GM19238 (cell line): ENCODE measurements at regions not wholly inside any gene's neighbourhood (a gene's known extent, or its start where the extent isn't known, plus 50 kb on each side); places are given as distances from the start of the nearest gene placed in this dataset.

ENCODE experiments used
- DNase-seq: peaks from one replicate; pipeline ENCODE4 v3.0.0; 2011; ENCODE audit warnings: low spot score; ENCODE audit not compliant: insufficient read length

DNA sequence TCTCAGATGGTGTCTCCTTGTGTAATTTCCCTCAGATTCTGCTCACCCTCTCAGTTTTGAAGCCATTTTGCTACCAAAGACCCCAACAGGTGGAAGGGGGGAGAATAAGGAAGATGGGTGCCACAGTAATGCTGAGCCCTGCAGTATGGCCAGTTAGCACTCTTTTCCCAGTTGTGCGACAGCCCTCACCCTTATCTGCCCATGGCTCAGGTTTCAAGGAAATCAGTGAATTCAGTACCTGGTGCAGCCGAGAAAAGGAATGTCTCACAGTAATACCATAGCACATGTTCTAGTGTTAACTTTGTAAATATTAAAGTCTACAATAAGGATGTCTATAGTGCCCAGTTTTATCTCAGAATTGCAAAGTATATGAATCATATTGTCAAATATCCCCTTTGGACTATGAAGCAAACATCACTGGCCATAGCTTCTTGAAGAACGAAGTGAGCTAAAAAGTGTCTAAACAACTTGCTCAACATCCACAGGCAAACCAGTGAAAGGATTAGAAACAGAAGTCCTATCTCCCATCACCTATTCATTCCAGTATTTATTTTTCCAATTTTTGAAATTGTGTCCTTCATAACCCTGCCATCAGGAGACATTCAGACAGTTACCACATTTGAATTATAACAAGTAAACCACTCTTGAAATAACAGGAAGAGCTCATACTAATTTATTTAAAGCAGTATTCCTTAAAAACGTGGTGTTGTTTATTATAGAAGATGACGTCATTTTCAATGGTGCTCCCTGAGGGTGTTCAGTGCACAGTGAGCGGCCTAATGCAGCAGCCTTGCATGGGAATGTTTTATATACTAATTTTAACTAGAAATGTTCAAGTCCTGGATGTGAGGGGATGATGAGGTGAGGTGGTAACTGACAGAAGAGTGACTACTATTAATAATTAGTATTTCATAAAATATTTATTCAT is 366.2 kb downstream of the TFAP2A start:
- no peak for DNase-seq

GRCh38 chr6:10042280-10042679 is 372.6 kb downstream of the TFAP2A start:
- no peak for DNase-seq

DNA sequence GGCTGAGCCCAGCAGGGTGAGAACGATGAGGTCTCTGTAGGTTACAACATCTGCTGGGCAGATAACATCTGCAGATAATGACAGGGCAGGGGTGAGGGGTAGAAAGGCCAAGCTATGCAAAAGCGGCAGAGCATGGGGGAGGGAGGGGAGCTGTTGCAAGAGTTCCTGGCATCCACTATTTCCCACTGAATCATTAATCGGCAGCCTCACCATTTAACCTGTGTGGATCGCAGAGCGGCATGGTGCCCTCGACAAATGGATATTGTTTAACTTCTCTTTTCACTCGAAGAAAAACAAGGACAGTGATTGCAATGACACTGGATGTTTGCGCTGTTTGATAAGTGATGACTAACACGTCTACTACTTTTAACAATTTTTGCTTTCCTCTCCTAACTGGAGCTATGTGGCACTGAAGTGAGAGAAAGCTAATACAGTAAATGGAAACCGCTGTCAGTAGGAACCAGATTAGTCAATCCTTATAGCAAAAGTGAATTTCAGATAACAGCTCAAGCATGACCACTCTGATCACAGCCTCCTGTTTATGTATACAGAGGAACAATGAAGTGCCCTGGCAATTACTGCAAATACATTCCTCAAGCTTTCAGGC is 381.5 kb downstream of the TFAP2A start:
- no peak for DNase-seq

GRCh38 chr6:10031617-10032016 is 383.3 kb downstream of the TFAP2A start:
- DNase-seq = no peak

DNA sequence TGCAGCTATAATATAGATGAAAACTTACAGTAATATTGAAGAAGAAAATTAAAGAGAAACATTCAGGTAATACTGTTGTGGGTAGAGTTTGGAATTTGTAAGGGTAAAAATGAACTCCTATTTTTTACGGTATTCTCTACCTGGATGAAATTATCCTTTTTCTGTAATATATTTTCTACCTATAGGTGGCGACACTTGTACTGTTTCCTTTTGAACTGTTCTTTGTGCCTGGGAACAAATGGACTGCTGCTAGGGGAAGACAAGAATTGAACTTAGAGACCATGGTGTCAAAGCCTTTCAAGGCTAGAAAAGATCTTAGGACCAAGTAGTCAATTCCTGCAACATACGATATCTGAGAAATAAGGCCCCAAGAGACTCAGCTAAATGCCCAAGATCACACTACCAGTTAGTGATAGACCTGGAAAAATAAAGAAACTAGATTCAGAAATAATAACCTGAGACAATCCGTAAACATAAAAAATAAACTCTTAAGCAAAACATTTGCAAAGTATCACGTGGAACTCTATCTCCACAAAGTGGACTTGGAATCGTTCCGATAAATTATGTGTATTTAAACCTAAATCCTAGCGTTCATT is 383.8 kb downstream of the TFAP2A start:
- DNase-seq = no peak

- no peak for DNase-seq
Measured at GRCh38 chr6:10028222-10028621, 386.7 kb downstream of the TFAP2A start.

GRCh38 chr6:10019851-10020250 is 395.0 kb downstream of the TFAP2A start:
- no peak for DNase-seq

- DNase-seq = no peak
Measured at GRCh38 chr6:10014557-10014956, 400.3 kb downstream of the TFAP2A start.

- DNase-seq = no peak
Measured at GRCh38 chr6:10000551-10000950, 414.3 kb downstream of the TFAP2A start.

DNA sequence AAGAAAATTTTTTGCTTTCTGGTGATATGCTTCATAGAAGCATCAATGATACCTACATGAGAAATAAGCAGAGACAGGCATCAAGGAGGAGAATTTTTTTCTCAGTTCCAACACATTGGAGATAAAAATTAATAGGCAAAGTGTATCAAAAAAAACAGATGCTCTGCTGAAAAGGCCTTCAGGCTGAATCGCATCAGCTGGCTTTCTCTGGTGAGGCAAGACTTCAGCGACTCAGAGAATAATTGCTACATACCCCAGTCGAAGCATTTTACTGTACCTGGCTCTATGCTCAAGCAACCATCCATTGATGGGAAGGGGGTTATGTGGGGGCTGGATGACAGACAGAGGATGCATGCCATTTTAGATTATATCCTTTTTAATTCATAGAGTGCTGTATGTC is 415.1 kb downstream of the TFAP2A start:
- no peak for DNase-seq

GRCh38 chr6:9986273-9986672 is 428.6 kb downstream of the TFAP2A start:
- DNase-seq = no peak

- no peak for DNase-seq
Measured at GRCh38 chr6:9985481-9985880, 429.4 kb downstream of the TFAP2A start.

DNA sequence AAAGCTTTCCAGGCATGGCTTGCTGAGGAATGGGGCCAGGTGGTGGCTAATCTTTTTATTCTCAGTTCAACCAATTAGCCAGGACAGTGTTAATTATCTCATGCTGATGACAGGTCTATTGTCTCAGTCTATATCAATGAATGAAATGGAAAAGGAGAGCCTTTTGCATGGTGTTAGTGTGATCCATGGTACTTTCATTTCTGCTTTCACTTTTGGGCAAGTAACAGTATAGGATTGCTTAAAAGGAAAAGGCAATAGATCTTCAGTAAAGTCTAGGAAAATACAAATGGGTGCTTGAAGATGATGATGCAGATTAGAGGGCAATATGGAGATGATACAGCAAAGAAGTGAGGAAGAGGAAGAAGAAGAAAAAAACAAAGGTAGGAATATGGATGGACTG is 430.3 kb downstream of the TFAP2A start:
- no peak for DNase-seq

GRCh38 chr6:9983168-9983567 is 431.7 kb downstream of the TFAP2A start:
- DNase-seq = no peak

GRCh38 chr6:9982215-9982614 is 432.7 kb downstream of the TFAP2A start:
- no peak for DNase-seq

- no peak for DNase-seq
Measured at GRCh38 chr6:9979996-9980395, 434.9 kb downstream of the TFAP2A start.

DNA sequence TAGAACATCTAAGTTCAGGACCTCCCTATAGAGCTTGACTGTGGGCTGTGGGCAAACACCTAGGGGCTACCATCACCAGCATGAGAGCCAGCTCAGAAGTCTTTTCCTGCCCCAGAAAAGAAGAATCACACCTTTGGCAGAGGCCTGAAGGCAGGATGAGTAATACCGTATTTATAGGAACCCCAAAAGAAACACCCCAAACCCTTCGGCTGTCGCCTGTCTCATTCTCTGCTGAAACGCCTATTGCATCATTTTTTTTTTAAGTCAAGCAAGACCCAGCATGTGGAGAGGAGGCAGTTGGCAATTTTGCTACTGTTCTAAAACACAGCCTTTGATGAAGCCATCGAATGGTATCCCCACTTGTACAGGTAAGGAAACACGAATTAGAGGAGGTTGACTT is 436.4 kb downstream of the TFAP2A start:
- DNase-seq = no peak

- DNase-seq = no peak
Measured at GRCh38 chr6:9977411-9977810, 437.5 kb downstream of the TFAP2A start.

DNA sequence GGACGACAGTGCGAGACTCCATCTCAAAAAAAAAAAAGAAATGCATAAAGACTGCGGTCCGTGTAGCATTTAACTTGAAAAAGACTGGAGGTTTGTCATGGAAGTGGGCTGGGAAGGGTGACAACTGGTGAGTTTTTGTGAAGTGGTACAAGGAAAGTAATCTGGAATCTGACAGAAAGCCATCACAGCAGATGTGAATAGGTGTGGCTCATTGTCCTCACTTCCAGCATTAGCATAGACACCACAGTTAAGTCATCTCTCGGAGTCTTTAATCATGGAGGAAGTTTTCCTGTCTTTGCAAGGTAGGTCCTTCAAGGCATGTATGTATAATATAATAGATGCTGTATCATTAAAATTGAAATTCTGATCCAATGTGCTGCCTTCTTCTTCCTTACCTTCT is 453.2 kb downstream of the TFAP2A start:
- DNase-seq = no peak

DNA sequence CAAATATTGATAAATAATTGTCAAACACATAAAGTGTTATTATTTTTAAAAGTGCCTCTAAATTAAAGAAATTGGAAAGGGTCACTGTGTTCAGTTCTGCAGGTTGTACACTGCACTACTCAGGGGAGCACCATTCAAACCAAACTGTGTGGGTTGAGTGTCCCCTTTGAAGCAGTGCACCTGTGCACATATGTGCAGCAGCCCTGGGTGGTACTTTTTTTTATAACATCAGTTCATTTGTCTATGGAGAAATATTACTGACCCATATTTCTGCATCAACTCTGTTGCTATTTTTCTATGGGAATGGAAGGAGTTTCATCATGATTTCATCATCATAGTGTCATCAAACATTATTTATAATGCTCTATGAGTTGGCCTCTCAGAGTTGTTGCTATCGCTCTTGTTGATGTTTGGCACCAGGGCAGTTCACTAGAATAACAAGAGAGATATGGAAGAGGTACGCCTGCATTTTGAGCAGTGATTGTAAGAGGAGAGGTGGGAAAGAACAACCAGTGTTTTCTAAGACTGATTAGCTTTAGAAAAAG is 457.6 kb downstream of the TFAP2A start:
- DNase-seq = no peak

DNA sequence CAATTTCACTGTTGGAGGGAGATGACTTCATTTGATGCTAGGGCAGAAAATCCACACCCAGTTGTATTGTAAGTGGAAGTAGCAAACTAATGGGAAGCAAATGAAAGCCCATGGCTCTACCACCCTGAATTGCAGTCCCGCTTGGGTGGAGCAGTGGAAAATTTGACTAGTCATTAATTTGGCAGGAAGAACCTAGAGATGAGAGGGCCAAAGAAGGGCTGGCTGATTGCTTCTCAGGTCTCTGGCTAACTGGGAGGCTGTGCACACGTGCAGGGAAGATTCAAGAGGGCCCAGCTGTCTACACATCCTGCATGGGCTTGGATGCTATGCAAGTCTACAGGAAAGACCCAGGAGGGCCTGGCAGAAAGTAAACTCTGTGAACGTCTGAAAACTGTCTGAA is 466.2 kb downstream of the TFAP2A start:
- DNase-seq = no peak

GRCh38 chr6:9943986-9944385 is 470.9 kb downstream of the TFAP2A start:
- DNase-seq = no peak
